Loucy (cell line): ENCODE measurements at regions not wholly inside any gene's neighbourhood (a gene's known extent, or its start where the extent isn't known, plus 50 kb on each side); places are given as distances from the start of the nearest gene placed in this dataset.

Experiments used
- EZH2phosphoT487 ChIP-seq: fragments of 200-600 bp; IDR thresholded peaks from 2 replicates; pipeline ENCODE4 v1.6.1; 2018; ENCODE audit warnings: antibody characterized with exemption, mild to moderate bottlenecking, moderate library complexity, borderline replicate concordance
- TF ChIP-seq, protein P1 (sequence below): fragments of 200-600 bp; sonication (generic); conservative IDR thresholded peaks from 2 replicates; pipeline ENCODE4 v1.5.1; 2014; ENCODE audit warnings: mild to moderate bottlenecking, antibody characterized with exemption, low read length

DNA sequence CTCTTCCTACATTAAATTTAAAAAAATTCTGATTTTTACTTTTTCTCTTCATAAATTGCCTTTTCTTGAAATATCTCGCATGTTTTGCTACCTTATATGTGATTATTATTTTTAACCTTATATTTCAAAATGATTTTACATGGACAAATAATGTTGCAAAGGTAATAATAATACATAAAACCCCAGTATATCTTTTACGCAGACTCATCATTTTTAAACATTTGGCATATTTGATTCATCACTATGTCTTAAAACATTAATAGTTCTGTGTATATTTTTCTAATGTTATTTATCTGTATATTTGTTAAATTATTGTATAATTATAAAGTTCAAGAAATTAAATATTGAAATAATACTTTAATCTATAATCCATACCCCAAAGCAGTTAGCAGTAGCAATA is 350.8 kb downstream of the RPL10L start:
- TF ChIP-seq, protein P1, sequence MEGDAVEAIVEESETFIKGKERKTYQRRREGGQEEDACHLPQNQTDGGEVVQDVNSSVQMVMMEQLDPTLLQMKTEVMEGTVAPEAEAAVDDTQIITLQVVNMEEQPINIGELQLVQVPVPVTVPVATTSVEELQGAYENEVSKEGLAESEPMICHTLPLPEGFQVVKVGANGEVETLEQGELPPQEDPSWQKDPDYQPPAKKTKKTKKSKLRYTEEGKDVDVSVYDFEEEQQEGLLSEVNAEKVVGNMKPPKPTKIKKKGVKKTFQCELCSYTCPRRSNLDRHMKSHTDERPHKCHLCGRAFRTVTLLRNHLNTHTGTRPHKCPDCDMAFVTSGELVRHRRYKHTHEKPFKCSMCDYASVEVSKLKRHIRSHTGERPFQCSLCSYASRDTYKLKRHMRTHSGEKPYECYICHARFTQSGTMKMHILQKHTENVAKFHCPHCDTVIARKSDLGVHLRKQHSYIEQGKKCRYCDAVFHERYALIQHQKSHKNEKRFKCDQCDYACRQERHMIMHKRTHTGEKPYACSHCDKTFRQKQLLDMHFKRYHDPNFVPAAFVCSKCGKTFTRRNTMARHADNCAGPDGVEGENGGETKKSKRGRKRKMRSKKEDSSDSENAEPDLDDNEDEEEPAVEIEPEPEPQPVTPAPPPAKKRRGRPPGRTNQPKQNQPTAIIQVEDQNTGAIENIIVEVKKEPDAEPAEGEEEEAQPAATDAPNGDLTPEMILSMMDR, result no peak
- no peak for TF ChIP-seq EZH2phosphoT487
